Neural progenitor cell (in vitro differentiated cells): ENCODE measurements at regions not wholly inside any gene's neighbourhood (a gene's known extent, or its start where the extent isn't known, plus 50 kb on each side); places are given as distances from the start of the nearest gene placed in this dataset.
A peak's percentile ranks its signal among the peaks of the same experiment; 100 is the strongest.

Experiments
- DNase-seq: peaks from one replicate; pipeline ENCODE4 v3.0.0-alpha.2; 2016; ENCODE audit warnings: low spot score
- H2AFZ ChIP-seq: fragments of 200-600 bp; sonication (generic); replicated peaks from 2 replicates; pipeline ENCODE4 v1.6.1; 2016; ENCODE audit warnings: antibody characterized with exemption
- H3F3A ChIP-seq: fragments of 200-600 bp; sonication (generic); 2 replicates; pipeline ENCODE4 v1.6.1; 2016; ENCODE audit warnings: antibody characterized with exemption, low read depth
- H3K27ac ChIP-seq: fragments of 200-600 bp; sonication (generic); 2 replicates; pipeline ENCODE4 v1.5.1; 2016; ENCODE audit warnings: mild to moderate bottlenecking
- H3K27me3 ChIP-seq: fragments of 200-600 bp; sonication (generic); 2 replicates; pipeline ENCODE4 v1.6.1; 2016; ENCODE audit warnings: mild to moderate bottlenecking, moderate library complexity
- H3K36me3 ChIP-seq: fragments of 200-600 bp; sonication (generic); 2 replicates; pipeline ENCODE4 v1.5.1; 2016
- H3K4me1 ChIP-seq: fragments of 200-600 bp; sonication (generic); 2 replicates; pipeline ENCODE4 v1.6.1; 2016; ENCODE audit warnings: mixed run types
- H3K4me2 ChIP-seq: fragments of 200-600 bp; sonication (generic); 2 replicates; pipeline ENCODE4 v1.6.1; 2016
- H3K4me3 ChIP-seq: fragments of 200-600 bp; sonication (generic); 2 replicates; pipeline ENCODE4 v1.5.1; 2016
- H3K79me2 ChIP-seq: fragments of 200-600 bp; sonication (generic); 2 replicates; pipeline ENCODE4 v1.6.1; 2016; ENCODE audit warnings: low read depth
- H3K9ac ChIP-seq: fragments of 200-600 bp; sonication (generic); 2 replicates; pipeline ENCODE4 v1.6.1; 2016
- H3K9me3 ChIP-seq: fragments of 200-600 bp; sonication (generic); 2 replicates; pipeline ENCODE4 v1.5.1; 2016; ENCODE audit warnings: low read depth
- H4K20me1 ChIP-seq: fragments of 200-600 bp; sonication (generic); 2 replicates; pipeline ENCODE4 v1.6.1; 2016; ENCODE audit warnings: low read depth
- H3K27ac Mint-ChIP-seq: 3 replicates; pipeline ENCODE4 v1.8.0; 2021; ENCODE audit warnings: mixed read lengths
- H3K27me3 Mint-ChIP-seq: 2 replicates; pipeline ENCODE4 v1.8.0; 2022; ENCODE audit warnings: low read depth, mild to moderate bottlenecking, inconsistent platforms, moderate library complexity, mixed read lengths; ENCODE audit not compliant: insufficient read depth
- H3K36me3 Mint-ChIP-seq: 3 replicates; pipeline ENCODE4 v1.8.0; 2021; ENCODE audit warnings: mixed read lengths
- H3K4me1 Mint-ChIP-seq: 3 replicates; pipeline ENCODE4 v1.8.0; 2021; ENCODE audit warnings: mixed read lengths
- H3K4me3 Mint-ChIP-seq: 3 replicates; pipeline ENCODE4 v1.8.0; 2021; ENCODE audit warnings: mild to moderate bottlenecking, moderate library complexity, mixed read lengths
- H3K9me3 Mint-ChIP-seq: 3 replicates; pipeline ENCODE4 v1.8.0; 2020; ENCODE audit warnings: mixed read lengths
- CTCF ChIP-seq: fragments of 200-600 bp; sonication (generic); IDR thresholded peaks from 2 replicates; pipeline ENCODE4 v1.5.1; 2017; ENCODE audit warnings: antibody characterized with exemption, mild to moderate bottlenecking
- EZH2 ChIP-seq: fragments of 200-600 bp; sonication (generic); IDR thresholded peaks from 2 replicates; pipeline ENCODE4 v1.6.1; 2017; ENCODE audit warnings: antibody characterized with exemption, mild to moderate bottlenecking, moderate library complexity
- EZH2phosphoT487 ChIP-seq: fragments of 200-600 bp; sonication (generic); IDR thresholded peaks from 2 replicates; pipeline ENCODE4 v1.6.1; 2017; ENCODE audit warnings: antibody characterized with exemption

GRCh38 chr2:18740474-18740881, 151.1 kb upstream of the NT5C1B start:
- H3K27ac ChIP-seq, result no peak overlapping the region
- H3K4me1 Mint-ChIP-seq, result peaks cover 4% of the 10 kb centered on the region
- H3K27ac Mint-ChIP-seq, result no peak overlapping the region
- no peaks in the 10 kb centered on the region for H3K9me3 ChIP-seq
- H3K9ac ChIP-seq, result no peak overlapping the region
- H3K36me3 ChIP-seq, result no peaks in the 10 kb centered on the region
- H4K20me1 ChIP-seq, result no peaks in the 10 kb centered on the region
- H3F3A ChIP-seq, result no peaks in the 10 kb centered on the region
- DNase-seq, result no peak
- H3K79me2 ChIP-seq, result no peaks in the 10 kb centered on the region
- no peak overlapping the region for H3K4me3 Mint-ChIP-seq
- no peaks in the 10 kb centered on the region for H3K27me3 Mint-ChIP-seq
- H3K9me3 Mint-ChIP-seq, result no peaks in the 10 kb centered on the region
- no peak overlapping the region for H2AFZ ChIP-seq
- no peak overlapping the region for H3K4me3 ChIP-seq
- no peaks in the 10 kb centered on the region for H3K27me3 ChIP-seq
- TF ChIP-seq CTCF (no peak), EZH2phosphoT487 (no peak), EZH2 (no peak)
- no peaks in the 10 kb centered on the region for H3K36me3 Mint-ChIP-seq
- H3K4me1 ChIP-seq, result no peaks in the 10 kb centered on the region
- H3K4me2 ChIP-seq, result no peak overlapping the region

- no peak overlapping the region for H3K4me3 ChIP-seq
- no peaks in the 10 kb centered on the region for H3K79me2 ChIP-seq
- H3K27me3 ChIP-seq, result no peaks in the 10 kb centered on the region
- no peak overlapping the region for H3K4me2 ChIP-seq
- Mint-ChIP-seq H3K36me3 (no peaks in the 10 kb centered on the region), H3K27ac (no peak overlapping the region), H3K9me3 (peaks cover 5% of the 10 kb centered on the region), H3K4me1 (no peaks in the 10 kb centered on the region), H3K27me3 (no peaks in the 10 kb centered on the region), H3K4me3 (no peak overlapping the region)
- H3K9me3 ChIP-seq, result no peaks in the 10 kb centered on the region
- H3K4me1 ChIP-seq, result no peaks in the 10 kb centered on the region
- no peak overlapping the region for H3K9ac ChIP-seq
- no peaks in the 10 kb centered on the region for H3K36me3 ChIP-seq
- no peak overlapping the region for H3K27ac ChIP-seq
- TF ChIP-seq CTCF, result no peak
- TF ChIP-seq EZH2phosphoT487, result no peak
- no peak for TF ChIP-seq EZH2
- H2AFZ ChIP-seq, result no peak overlapping the region
- DNase-seq, result no peak
- H4K20me1 ChIP-seq, result no peaks in the 10 kb centered on the region
- no peaks in the 10 kb centered on the region for H3F3A ChIP-seq
These were observed 142.3 kb upstream of the NT5C1B start for GRCh38 chr2:18731666-18732065.

GRCh38 chr2:18724371-18725145, 135.2 kb upstream of the NT5C1B start:
- Histone ChIP-seq H3K27me3 (no peaks in the 10 kb centered on the region), H3F3A (no peaks in the 10 kb centered on the region), H3K27ac (no peak overlapping the region), H3K4me2 (no peak overlapping the region), H3K4me1 (no peaks in the 10 kb centered on the region), H3K79me2 (no peaks in the 10 kb centered on the region), H4K20me1 (no peaks in the 10 kb centered on the region), H3K9ac (no peak overlapping the region), H3K4me3 (no peak overlapping the region), H3K9me3 (no peaks in the 10 kb centered on the region), H2AFZ (no peak overlapping the region), H3K36me3 (no peaks in the 10 kb centered on the region)
- Mint-ChIP-seq H3K9me3 (no peaks in the 10 kb centered on the region), H3K36me3 (no peaks in the 10 kb centered on the region), H3K27ac (no peak overlapping the region), H3K27me3 (no peaks in the 10 kb centered on the region), H3K4me1 (peaks cover 19% of the 10 kb centered on the region), H3K4me3 (peak overlapping the region; percentile 3)
- TF ChIP-seq CTCF (no peak), EZH2 (no peak), EZH2phosphoT487 (no peak)
- no peak for DNase-seq
